ENCODE measurements at regions not wholly inside any gene's neighbourhood (a gene's known extent, or its start where the extent isn't known, plus 50 kb on each side); places are given as distances from the start of the nearest gene placed in this dataset.

DNA sequence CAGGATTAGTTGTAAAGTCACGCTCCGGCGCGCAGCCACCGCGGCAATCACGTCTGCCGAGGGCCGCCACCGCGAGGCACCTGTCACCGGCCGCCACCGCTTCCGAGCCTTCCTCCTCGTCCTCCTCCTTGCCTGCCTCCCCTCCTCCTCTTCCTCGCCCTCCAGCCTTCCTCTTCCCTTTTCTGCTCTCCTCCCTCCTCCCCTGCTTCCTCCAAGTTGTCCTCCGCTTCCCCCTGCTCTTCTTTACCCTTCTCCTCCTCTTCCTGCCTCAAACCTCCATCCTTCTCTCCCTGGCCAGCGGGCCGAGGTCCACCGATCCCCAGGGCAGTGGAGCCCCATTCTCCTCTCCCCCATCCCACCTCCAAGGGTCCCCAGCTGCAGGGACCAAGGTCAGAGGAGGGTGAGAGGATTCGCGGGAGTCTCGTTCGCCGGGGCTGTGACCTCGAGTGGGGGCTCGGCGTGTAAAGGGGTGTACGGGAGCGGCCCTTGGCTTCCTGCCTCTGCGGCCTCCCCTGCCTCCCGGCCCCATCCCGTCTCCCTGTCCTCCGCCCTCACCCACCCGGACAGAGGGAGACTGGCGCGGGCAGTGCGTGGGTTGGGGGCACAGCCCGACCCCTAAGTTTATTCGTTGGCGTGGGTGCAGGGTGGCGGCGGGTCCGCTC is 89.5 kb upstream of the PAX2 start:
- BruUV-seq (replicated peaks) = no TSS peak
- no peak for DNase-seq (ENCODE audit: low read depth, low spot score)
- ATAC-seq = peak; percentile 27
- no peak overlapping the region for H3K9ac ChIP-seq (ENCODE audit: low read length)
- CTCF ChIA-PET = no interaction called here
- H3K27ac ChIP-seq (ENCODE audit: low read depth, low read length) = no peak overlapping the region
- no peaks in the 10 kb centered on the region for H4K20me1 ChIP-seq (ENCODE audit: insufficient read depth)
- intact Hi-C loops (cut with micrococcal nuclease) = no loop called here
- RAD21 ChIA-PET (ENCODE audit: low non-redundant PET in 1 of 2, low total read pairs in 2 of 2, uncharacterized antibody in 2 of 2, unreplicated experiment in 2 of 2) = no interaction called here
- peak overlapping the region; percentile 67 for H3K4me2 ChIP-seq (ENCODE audit: low read length)
- H3K9me3 ChIP-seq (ENCODE audit: control insufficient read depth in 1 of 2, insufficient read depth in 1 of 2, low read depth in 1 of 2, low read length in 2 of 2) = no peaks in the 10 kb centered on the region
- POLR2A ChIA-PET = no interaction called here
- H3K9me2 ChIP-seq (ENCODE audit: insufficient read depth) = no peaks in the 10 kb centered on the region
- H3K36me3 ChIP-seq (ENCODE audit: control insufficient read depth in 1 of 2, insufficient read depth in 2 of 2, low read length in 2 of 2) = no peaks in the 10 kb centered on the region
- H2AFZ ChIP-seq (ENCODE audit: low read depth, low read length, poor library complexity, severe bottlenecking) = peak overlapping the region; percentile 55
- TF ChIP-seq, protein P1, sequence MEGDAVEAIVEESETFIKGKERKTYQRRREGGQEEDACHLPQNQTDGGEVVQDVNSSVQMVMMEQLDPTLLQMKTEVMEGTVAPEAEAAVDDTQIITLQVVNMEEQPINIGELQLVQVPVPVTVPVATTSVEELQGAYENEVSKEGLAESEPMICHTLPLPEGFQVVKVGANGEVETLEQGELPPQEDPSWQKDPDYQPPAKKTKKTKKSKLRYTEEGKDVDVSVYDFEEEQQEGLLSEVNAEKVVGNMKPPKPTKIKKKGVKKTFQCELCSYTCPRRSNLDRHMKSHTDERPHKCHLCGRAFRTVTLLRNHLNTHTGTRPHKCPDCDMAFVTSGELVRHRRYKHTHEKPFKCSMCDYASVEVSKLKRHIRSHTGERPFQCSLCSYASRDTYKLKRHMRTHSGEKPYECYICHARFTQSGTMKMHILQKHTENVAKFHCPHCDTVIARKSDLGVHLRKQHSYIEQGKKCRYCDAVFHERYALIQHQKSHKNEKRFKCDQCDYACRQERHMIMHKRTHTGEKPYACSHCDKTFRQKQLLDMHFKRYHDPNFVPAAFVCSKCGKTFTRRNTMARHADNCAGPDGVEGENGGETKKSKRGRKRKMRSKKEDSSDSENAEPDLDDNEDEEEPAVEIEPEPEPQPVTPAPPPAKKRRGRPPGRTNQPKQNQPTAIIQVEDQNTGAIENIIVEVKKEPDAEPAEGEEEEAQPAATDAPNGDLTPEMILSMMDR (IDR thresholded peaks at IDR 0.05 in 2 of 3, conservative IDR thresholded peaks at IDR 0.05 in 1 of 3; ENCODE audit: borderline replicate concordance in 1 of 3, insufficient read depth in 1 of 3, low read depth in 2 of 3, low read length in 2 of 3) = no peak
- TF ChIP-seq SIN3A (IDR thresholded peaks at IDR 0.05; ENCODE audit: low read depth) (no peak), CEBPB (IDR thresholded peaks at IDR 0.05; ENCODE audit: low read depth) (no peak)
- TF ChIP-seq, protein P2, sequence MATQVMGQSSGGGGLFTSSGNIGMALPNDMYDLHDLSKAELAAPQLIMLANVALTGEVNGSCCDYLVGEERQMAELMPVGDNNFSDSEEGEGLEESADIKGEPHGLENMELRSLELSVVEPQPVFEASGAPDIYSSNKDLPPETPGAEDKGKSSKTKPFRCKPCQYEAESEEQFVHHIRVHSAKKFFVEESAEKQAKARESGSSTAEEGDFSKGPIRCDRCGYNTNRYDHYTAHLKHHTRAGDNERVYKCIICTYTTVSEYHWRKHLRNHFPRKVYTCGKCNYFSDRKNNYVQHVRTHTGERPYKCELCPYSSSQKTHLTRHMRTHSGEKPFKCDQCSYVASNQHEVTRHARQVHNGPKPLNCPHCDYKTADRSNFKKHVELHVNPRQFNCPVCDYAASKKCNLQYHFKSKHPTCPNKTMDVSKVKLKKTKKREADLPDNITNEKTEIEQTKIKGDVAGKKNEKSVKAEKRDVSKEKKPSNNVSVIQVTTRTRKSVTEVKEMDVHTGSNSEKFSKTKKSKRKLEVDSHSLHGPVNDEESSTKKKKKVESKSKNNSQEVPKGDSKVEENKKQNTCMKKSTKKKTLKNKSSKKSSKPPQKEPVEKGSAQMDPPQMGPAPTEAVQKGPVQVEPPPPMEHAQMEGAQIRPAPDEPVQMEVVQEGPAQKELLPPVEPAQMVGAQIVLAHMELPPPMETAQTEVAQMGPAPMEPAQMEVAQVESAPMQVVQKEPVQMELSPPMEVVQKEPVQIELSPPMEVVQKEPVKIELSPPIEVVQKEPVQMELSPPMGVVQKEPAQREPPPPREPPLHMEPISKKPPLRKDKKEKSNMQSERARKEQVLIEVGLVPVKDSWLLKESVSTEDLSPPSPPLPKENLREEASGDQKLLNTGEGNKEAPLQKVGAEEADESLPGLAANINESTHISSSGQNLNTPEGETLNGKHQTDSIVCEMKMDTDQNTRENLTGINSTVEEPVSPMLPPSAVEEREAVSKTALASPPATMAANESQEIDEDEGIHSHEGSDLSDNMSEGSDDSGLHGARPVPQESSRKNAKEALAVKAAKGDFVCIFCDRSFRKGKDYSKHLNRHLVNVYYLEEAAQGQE (IDR thresholded peaks at IDR 0.05; ENCODE audit: low read depth) = no peak
- H3K27me3 ChIP-seq (ENCODE audit: insufficient read depth, low read length) = no peaks in the 10 kb centered on the region; the same call in 1 of the 2 replicates
- H3K4me3 ChIP-seq (replicated peaks in 1 of 2; ENCODE audit: low read depth in 1 of 2, low read length in 2 of 2) = no peak overlapping the region
- peaks cover 4 to 23% of the 10 kb centered on the region in 2 experiments; a peak in 3 of 4 replicates for H3K4me1 ChIP-seq (ENCODE audit: control insufficient read depth in 1 of 2, insufficient read depth in 2 of 2, low read length in 2 of 2)
- H3K79me2 ChIP-seq (ENCODE audit: insufficient read depth, low read length) = no peaks in the 10 kb centered on the region

All from HCT116 (cell line).